GM13977 (cell line): ENCODE measurements at regions not wholly inside any gene's neighbourhood (a gene's known extent, or its start where the extent isn't known, plus 50 kb on each side); places are given as distances from the start of the nearest gene placed in this dataset.

Experiments
- DNase-seq: peaks from one replicate; pipeline ENCODE4 v3.0.0; 2012; ENCODE audit warnings: low spot score
- in situ Hi-C: fragments of 300-500 bp; cut with MboI; formaldehyde crosslinking; loops from one replicate; pipeline ENCODE4 v1.12.0; 2022; ENCODE audit warnings: low sequenced_read_pairs, low pct_unique_long_range_greater_than_20kb, mixed read lengths, inconsistent platforms; ENCODE audit not compliant: unreplicated experiment
- TF ChIP-seq, protein P1 (sequence below): IDR thresholded peaks from 2 replicates; pipeline ENCODE4 v1.5.1; 2012; ENCODE audit warnings: mild to moderate bottlenecking, control low read depth; ENCODE audit not compliant: insufficient read depth; ENCODE audit errors: extremely low read depth, missing control alignments

- TF ChIP-seq, protein P1, sequence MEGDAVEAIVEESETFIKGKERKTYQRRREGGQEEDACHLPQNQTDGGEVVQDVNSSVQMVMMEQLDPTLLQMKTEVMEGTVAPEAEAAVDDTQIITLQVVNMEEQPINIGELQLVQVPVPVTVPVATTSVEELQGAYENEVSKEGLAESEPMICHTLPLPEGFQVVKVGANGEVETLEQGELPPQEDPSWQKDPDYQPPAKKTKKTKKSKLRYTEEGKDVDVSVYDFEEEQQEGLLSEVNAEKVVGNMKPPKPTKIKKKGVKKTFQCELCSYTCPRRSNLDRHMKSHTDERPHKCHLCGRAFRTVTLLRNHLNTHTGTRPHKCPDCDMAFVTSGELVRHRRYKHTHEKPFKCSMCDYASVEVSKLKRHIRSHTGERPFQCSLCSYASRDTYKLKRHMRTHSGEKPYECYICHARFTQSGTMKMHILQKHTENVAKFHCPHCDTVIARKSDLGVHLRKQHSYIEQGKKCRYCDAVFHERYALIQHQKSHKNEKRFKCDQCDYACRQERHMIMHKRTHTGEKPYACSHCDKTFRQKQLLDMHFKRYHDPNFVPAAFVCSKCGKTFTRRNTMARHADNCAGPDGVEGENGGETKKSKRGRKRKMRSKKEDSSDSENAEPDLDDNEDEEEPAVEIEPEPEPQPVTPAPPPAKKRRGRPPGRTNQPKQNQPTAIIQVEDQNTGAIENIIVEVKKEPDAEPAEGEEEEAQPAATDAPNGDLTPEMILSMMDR: no peak
- DNase-seq: no peak
- in situ Hi-C loops: loop anchor here (25.0 kb wide), 1 partner anchor 902 kb away; no protein-coding TSS in a partner anchor
Observed at GRCh38 chr11:127339376-127339775, 338.8 kb upstream of the KIRREL3 start.

- in situ Hi-C loops: loop anchor here (25.0 kb wide), 1 partner anchor 901 kb away; no protein-coding TSS in a partner anchor
- TF ChIP-seq, protein P1: no peak
Observed at GRCh38 chr11:127338380-127339259, 338.1 kb upstream of the KIRREL3 start.

DNA sequence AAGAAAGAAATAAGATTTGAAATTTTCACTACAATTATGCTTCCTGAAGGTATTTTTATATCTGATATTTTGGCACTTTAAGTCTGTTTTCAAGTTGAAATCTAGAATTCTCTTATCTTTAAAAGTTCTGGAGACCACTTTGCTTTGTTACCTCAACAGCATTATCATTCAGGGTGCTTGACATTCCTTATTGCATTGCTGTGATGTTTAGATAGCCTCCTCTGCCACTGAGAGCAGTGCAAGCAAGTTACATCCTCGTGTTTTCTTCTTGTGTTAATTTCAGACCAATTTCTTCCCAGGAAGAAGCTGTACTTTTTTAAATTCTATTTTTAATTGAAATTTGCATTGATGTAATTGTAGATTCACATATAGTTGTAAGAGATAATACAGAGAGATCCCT lies 333.9 kb upstream of the KIRREL3 start:
- TF ChIP-seq, protein P1: no peak
- no peak for DNase-seq
- in situ Hi-C loops: loop anchor here (25.0 kb wide), 1 partner anchor 897 kb away; no protein-coding TSS in a partner anchor

More at GRCh38 chr11:127338380-127339259, 338.1 kb upstream of the KIRREL3 start:
- DNase-seq: no peak

DNA sequence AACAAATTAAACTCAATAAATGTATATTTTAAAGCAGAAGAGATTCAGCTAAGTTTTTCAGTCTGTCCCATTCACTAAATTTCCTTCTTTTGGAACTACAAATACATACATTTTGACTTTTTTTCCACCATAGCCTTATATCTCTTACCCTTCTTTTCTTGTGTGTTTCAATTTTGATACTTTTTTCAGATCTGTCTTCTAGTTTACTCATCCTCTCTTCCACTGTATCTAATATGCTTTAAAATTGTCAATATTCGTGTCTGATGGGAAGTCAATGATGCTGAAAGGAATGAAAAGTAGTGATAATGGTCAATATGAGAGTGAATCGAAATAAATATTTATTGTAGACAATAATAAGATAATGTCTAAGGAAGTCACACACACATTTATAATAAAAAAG lies 332.3 kb upstream of the KIRREL3 start:
- in situ Hi-C loops: loop anchor here (25.0 kb wide), 1 partner anchor 896 kb away; no protein-coding TSS in a partner anchor
- DNase-seq: no peak
- TF ChIP-seq, protein P1: no peak

DNA sequence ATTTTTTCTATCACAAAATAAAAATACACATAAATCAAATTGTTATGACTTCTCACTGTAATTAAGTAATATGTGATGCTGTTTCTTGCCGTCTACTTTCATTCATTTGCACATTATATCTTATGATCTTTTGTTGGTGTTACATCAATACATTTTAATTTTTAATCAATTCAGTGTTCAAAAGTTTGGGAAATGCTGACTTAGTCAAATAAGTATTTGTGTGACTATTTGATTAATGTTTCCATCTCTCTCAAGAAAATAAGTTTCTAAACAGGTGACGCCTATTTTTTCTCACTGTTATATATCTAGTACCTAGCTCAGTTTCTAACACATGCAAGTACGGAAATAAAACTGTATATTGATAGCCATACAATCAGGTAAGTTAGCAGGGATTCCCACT lies 329.5 kb upstream of the KIRREL3 start:
- DNase-seq: no peak
- TF ChIP-seq, protein P1: no peak
- in situ Hi-C loops: loop anchor here (25.0 kb wide), 1 partner anchor 893 kb away; no protein-coding TSS in a partner anchor

- TF ChIP-seq, protein P1: no peak
- in situ Hi-C loops: no loop called here
- DNase-seq: no peak
Observed at GRCh38 chr11:127308291-127308690, 307.7 kb upstream of the KIRREL3 start.
